ENCODE measurements at regions not wholly inside any gene's neighbourhood (a gene's known extent, or its start where the extent isn't known, plus 50 kb on each side); places are given as distances from the start of the nearest gene placed in this dataset.

DNA sequence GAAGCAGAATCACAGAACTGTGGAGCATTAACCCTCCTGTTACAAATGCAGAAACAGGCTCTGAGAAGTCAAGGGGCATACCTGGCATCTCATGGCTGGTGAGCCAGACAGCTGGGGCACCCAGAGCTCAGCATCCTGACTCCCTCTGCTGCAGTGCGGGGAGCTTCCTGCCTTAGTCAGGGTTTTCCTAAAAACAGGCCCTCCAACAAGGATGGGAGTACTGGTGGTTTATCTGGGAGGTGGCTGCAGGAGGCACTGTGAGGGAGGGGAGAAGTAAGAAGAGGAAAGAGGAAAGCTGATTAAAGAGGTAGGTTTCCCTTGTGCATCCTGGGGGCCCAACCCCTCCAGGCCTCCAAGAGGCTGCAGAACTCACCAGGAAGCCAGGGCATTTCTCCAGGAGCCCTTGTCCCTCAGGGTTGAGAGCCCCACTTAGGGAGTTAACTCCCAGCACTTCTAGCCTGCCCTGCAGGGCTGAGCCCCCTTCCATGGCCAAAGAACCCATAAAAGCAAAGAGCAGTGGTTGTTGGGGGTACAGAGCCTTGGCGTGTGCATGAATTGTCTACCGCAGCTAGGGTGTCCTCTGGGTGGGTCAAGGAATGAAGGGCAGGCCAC lies 261.5 kb upstream of the RPL38 start:
- TF ChIP-seq POLR2AphosphoS5 (IDR thresholded peaks at IDR 0.05; ENCODE audit: low read depth, low read length), result no peak
- TF ChIP-seq POLR2A (IDR thresholded peaks at IDR 0.05; ENCODE audit: low read depth, low read length), result no peak
- no peak for TF ChIP-seq SPI1 (IDR thresholded peaks at IDR 0.05; ENCODE audit: low read depth, low read length)

Data from GM12891 (cell line).